Pons (tissue), 1 donor: ENCODE measurements at regions not wholly inside any gene's neighbourhood (a gene's known extent, or its start where the extent isn't known, plus 50 kb on each side); places are given as distances from the start of the nearest gene placed in this dataset.
"Not testable (repeated sequence)": the region's sequence is repeated elsewhere in the genome, so short reads cannot be mapped to it uniquely, and the experiment has no call there.

Experiments used
- DNase-seq: peaks from one replicate; pipeline ENCODE4 v3.0.0-alpha.2; 2016; ENCODE audit warnings: low spot score

DNA sequence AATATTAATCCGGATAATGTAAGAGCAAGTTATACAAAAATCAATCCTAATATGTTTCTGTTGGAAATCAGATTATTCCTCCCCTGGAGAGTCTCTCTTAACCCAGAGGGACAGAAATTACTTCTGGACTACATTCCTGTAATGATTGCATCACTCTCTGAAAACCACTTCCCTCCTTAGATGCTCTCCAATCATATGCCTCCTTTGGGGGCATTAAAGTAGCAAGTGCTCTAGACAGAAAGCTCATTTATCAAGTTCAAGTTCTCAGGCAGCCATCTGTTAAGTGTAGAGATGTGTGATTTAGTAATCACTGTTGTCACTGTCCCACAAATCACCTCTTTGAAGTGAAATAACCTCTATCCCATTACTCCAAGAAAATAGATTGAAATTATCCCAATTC is 247.1 kb downstream of the SLCO4C1 start:
- DNase-seq: peak; percentile 8

DNA sequence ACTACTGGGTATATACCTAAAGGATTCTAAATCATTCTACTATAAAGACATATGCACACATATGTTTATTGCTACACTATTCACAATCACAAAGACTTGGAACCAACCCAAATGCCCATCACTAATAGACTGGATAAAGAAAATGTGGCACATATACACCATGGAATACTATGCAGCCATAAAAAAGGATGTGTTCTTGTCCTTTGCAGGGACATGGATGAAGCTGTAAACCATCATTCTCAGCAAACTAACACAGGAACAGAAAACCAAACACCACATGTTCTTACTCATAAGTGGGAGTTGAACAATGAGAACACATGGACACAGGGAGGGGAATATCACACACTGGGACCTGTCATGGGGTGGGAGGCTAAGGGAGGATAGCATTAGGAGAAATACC is 249.0 kb downstream of the SLCO4C1 start:
- DNase-seq: not testable (repeated sequence)

DNA sequence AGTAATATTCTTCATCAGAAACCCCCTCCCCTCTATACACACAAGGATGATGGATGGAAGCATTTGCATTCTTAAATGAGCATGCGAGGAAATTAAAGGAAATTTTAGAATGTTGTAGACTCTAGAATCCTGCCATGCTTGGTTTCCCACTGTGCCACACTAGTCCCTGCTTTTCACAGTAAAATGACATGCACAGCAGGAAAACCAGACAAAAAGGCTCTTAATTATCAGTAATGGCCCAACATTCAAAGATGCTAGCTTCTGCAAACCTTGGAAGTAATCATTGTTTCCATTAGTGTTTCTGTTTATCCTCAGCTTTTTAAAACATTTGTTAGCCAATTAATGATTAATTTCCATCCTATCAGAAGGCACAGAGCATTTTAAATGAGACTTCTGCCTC is 255.8 kb downstream of the SLCO4C1 start:
- DNase-seq: no peak

DNA sequence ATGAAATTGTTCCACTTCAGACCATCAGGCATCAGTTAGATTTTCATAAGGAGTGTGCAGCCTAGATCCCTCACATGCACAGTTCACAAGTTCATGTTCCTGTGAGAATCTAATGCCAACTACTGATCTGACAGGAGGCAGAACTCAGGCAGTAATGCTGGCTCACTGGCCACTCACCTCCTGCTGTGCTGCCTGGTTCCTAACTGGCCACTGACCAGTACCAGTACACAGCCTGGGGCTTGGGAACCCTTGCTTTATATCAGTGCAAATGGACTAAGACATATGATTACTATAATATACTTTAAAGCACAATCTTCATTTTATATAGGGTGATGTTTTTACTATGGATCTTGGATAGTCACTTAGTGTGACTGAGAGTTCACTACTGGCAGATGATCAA is 259.2 kb downstream of the SLCO4C1 start:
- DNase-seq: no peak

DNA sequence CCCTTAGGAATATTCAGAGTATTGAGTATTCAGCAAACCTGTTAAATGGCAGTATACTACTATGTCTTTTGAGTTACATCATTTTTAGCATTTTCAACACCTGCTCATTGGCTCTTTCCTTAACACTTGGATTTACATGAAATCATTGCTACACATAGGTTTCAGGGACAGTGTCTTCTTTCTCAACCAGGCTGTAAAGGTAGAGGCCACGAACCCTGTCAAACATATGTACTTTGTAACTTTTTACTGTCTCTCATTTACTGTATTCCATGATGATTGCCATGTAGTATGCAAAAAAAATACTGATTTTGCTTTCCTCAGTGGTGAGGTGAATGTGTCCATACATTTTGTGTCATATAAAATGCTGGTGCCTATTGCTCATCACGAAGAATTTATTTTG is 264.4 kb downstream of the SLCO4C1 start:
- no peak for DNase-seq

DNA sequence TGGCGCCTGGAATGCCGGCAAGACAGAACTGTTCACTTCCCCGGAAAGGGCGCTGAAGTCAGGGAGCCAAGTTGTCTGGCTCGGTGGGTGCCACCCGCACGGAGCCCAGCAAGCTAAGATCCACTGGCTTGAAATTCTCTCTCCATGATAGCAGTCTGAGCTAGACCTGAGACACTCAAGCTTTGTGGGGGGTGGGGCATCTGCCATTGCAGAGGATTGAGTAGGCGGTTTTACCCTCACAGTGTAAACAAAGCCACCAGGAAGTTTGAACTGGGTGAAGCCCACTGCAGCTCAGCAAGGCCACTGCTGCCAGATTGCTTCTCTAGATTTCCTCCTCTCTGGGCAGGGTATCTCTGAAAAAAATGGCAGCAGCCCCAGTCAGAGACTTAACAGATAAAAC is 277.4 kb downstream of the SLCO4C1 start:
- no peak for DNase-seq

DNA sequence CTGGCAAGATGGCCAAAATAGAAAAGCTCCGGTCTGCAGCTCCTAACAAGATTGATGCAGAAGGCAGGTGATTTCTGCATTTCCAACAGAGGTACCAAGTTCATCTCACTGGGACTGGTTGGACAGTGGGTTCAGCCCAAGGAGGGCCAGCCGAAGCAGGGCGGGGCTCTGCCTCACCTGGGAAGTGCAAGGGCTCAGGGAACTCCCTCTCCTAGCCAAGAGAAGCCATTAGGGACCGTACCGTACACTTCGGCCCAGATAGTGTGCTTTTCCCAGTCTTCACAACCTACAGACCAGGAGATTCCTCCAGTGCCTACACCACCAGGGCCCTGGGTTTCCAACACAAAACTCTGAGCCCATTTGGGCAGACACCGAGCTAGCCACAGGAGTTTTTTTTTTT is 277.8 kb downstream of the SLCO4C1 start:
- no peak for DNase-seq

DNA sequence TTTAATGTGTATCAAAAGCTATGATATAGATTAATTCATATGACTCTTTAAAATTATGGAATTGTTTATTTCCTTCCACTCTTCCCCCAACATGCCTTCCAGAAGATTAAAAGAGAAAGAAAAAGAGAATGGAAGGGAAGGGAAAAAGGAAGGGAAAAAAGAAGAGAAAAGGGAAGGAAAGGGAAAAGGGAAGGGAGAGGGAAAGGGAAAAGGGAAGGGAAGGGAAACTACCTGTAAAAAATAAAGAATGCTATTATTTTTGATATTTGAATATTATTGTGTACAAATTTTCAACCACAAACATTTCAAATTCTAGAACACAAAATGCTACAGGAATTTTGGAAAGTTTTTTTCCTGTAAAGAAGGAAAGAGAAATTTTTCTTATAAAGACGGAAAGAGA is 281.7 kb downstream of the SLCO4C1 start:
- DNase-seq: no peak

DNA sequence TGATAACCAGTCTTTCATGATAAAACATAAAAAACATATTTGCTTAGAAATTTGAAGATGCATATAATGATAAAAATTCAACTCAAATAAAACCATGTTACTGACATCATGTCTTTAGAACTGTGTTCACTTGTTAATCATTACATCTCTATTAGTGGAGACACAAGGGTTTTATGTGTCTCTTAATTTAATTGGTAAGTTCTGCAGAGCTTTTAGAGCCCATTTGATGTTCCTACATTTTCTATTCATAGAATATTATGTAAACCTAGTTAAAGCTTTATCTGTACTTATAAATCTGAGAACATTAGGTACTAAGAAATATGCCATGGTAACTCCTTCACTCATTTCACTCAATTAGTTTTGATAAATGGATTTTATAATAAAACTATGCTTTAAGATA is 285.4 kb downstream of the SLCO4C1 start:
- no peak for DNase-seq

DNA sequence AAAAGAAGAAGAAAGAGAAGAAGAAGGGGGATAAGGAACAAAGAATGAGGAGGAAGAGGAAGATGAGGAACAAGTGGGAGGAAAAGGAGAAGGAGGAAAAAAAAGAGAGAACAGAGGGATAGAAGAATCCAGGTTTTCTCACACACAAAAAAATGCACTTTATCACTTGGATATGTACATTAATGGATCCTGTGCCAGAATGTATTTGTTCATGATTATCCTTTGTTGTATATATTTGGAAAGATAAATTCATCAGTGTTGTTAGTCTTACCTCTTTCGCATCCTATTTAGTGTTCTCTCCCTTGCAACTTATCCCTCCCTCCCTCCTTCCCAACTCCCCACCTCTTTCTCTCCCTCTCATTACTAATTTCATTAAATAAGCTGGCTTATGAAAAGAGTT is 298.8 kb downstream of the SLCO4C1 start:
- DNase-seq: no peak

DNA sequence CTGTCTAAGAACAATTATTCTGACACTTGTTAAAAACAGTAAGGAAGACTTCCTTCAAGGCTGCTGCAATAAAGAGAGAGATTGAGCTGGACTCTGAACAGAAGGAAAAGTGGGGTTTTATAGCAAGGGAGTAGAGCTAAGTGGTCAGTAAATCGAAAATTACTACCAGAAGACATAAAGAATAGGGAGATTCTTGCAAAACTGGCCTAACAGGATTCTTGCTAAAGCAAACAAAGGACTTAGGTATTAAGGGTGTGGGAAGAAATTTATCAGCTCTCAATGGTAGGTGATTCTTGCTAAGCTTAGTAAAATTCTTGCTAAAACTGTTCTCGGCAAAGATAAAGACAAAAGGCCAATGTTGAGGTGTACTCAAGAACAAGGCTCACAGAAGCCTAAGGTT is 300.5 kb downstream of the SLCO4C1 start:
- no peak for DNase-seq

DNA sequence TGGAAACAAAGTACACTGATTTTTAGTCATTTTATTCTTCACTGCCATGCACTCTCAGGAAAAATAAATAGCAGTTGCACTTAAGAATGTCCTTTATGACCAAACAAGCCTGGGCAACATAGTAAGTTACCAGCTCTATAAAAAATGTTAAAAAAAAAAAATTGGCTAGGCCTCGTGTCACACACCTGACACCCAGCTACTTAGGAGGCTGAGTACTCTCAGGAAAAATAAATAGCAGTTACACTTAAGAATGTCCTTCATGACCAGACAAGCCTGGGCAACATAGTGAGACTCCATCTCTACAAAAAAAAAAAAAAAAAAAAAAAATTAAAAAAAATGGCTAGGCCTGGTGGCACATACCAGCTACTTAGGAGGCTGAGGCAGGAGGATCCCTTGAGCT is 304.6 kb downstream of the SLCO4C1 start:
- no peak for DNase-seq

DNA sequence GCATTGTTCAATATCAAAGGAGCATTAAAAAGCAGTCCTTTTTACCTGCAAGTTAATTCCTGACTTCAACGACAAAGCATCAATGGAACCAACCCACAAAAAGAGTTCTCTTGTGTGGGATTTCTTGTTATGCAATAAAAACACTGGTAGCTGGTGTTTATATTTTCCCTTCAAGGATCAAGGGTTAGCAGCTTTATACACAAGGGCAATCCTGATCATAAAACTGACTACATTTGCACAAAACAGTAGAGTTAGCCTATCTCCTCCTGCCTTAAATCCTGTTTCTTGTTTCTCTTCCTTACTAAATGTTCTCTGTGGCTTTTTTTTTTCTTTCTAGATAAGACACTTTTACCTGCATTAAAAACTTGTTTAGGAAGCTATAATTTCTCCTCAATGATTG is 306.4 kb downstream of the SLCO4C1 start:
- no peak for DNase-seq

DNA sequence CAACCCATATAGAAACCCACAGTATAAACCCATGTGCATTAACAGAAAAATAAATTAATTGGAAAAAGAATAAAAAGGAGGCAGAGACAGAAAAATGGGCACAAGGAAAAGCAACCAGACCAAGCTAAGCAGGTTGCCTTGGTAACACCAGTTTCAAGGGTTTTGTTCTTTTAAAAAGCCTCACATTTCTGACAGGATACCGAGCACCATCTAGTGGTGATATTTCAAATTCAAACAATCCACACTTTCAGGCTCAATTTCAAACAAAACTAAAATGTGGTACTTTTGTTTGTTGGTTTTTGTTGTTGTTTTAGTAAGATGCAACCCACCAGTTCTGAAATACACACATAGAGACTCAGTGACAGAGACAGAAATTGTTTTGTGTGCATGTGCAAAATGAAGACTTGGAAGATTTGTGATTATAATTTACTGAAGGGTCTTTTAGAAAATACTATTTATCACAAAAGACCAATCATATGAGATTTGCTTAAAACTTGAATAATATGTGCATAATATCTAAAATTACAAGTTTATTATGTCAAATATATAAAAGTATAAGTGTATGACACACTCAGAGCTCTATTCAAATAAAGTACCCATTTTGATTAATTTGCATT is 318.2 kb downstream of the SLCO4C1 start:
- DNase-seq: peak; percentile 60

DNA sequence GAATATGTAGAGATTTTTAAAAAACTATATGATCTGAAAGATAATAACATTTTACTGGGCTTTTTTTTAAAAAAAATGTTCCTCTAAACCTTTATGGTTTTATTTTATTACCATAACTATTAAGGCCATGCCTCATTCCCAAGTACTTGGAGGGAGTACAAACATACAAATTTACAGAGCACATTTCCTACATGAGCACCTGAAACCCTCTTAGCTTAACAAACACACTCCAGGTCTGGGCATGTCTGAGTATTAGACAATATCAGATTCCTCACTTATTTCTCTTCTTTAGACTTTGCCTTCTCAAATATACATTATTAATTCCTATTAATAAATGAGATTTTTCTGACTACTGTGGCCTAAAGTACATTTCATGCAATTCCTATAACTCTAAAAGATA is 319.2 kb downstream of the SLCO4C1 start:
- no peak for DNase-seq

DNA sequence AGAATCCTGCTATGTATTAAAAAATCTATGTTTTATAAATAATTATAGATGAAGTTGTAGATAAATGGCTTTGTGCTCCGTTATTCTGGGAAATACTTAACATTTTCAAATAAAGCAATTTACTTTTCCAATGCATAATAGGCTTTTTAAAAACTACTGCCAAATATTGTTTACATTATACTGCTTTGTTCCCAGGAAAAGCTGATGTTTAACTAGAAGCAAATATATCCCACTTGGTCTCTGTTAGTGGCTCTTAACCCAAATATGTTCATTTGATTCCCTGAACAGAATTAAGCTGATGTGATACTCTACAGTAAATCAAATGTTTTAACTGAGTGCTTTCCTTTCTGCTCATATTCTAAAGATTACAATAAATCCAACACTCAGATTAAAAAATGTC is 326.3 kb downstream of the SLCO4C1 start:
- DNase-seq: no peak

DNA sequence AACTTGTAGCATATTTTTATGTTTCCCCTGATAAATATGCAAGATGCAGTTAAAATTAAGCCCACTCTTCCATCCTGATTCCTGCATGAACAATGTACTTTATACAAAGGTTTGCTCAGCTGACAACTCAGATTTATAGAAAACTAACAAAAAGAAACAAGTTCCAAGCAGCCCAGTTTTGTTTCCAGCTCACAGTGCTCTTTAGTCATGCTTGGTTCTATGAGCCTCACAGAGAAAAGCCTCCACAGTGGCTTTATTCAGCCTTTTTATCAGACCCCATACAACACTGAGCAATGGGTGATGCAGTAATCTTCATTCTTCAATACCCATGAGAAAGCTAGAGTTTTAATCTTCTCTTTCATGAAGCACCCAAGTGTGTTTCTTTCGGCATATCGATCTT is 329.6 kb downstream of the SLCO4C1 start:
- no peak for DNase-seq

DNA sequence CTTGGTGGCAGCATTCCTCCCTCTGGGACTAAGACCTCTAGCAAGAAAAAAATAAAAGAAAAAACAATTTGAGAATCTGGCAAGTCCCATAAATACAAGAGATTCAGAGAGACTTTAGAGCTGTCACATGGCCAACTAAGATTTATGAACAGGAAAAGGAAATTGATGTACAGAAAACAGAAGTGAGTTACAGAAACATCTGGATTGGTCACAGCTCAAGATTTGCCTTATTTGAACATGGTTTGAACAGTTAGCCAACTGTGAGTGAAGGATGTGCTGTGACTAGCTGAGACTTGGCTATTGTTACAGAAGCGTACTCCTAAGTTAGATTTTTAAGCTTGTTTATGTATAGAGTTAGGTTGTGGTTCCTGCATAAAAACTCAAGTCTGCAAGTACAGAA is 340.2 kb downstream of the SLCO4C1 start:
- no peak for DNase-seq

DNA sequence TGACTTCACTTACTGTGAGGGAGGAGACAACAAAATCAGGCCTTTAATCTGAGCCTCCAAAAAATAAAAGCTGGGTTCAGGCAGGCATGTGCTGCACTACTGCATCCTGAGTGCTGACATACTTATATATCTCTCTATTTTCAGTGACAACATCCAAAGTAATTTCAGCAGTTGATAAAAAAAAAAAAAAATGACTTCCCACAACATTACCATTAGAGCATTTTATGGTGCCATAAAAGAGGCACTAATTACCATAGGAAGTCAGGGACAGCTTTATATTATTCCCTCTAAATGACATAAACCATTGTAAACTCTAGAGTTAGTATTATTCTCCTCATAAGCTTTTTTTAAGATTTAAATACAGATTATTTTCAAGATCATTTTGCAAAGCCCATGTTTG is 346.1 kb downstream of the SLCO4C1 start:
- no peak for DNase-seq

DNA sequence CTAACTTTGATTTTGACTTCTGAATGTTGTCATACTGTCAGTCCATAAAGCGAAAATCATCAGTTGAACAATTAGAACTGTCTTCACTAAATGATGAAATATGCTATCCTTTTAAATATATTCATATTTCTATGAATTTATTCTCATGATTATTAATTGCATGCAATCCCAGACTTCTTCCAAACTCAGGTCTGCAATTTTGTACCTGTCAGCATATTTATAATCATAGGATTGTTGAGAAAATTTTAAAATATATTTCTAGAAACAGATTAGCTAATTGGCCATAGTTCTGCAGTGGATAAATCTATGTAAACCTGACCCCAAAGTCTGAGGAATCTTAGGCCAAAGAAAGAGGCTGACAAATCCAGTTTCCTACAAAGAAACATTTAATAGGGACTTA is 347.5 kb downstream of the SLCO4C1 start:
- DNase-seq: no peak

DNA sequence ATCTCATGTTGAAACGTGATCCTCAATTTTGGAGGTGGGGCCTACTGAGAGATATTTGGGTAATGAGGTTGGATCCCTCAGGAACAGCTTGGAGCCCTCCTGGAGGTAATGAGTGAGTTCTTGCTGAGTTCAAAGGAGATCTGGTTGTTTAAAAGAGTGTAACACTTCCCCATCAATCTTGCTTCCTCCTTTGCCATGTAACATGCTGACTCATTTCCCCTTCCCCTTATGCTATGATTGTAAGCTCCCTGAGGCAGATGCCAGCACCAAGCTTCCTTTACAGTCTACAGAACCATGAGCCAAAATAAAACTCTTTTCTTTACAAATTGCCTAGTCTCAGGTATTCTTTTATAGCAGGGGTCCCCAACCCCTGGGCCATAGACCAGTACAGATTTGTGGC is 352.3 kb downstream of the SLCO4C1 start:
- DNase-seq: no peak

DNA sequence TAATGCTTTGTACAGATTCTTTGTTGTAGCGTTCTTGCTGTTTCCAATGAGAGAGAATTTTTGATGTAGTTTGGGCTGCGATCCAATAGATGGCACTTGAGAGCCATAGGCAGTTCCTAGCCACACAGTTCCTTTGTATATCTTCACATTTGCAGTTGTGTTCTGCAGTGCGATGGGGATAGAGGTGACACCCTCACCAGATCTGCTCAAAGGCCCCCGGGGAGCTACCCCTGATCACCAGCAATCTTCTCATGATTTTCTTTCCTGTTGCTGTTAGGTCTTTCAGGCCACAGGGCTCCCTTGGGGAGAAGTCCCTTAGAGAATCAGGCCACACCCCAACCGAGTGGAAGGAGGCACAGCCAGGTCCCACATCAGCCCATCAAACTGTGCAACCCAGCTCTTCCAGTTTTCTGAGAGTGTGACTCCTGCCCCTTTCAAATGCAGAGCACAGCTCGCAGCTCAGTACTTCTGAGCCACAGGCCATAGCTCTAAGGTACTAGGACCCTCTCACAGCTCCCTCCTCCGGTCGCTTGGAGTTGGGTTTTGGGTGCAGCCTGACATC is 353.7 kb downstream of the SLCO4C1 start:
- peak; percentile 69 for DNase-seq

DNA sequence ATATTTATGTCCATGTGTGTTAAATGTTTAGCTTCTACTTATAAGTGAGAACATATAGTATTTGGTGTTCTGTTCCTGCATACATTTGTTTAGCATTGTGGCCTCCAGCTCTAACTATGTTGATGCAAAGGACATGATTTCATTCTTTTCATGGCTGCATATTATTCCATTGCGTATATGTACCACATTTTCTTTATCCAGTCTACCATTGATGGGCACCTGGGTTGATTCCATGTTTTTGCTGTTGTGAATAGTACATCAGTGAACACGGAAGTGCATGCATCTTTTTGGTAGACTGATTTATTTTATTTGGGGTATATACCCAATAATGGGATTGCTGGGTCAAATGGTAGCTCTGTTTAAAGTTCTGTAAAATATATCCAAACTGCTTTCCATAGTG is 359.0 kb downstream of the SLCO4C1 start:
- no peak for DNase-seq

DNA sequence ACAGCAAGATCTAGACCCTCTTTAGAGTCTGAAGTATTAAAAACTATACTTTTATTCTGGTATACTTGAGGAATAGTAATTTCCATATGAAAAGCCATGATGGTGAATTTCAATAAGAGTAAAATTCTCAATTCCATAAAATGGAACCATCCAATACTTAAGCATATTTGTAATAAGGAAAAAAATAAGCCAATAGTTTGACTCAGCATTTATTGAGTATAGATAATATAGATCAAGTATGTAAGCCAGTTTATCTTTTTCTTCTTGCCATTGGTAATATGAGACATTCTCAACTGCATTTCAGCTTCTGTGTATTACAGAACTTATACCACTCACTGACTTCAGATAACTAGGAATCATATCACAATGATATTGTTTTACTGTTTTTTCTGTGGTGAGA is 361.0 kb downstream of the SLCO4C1 start:
- DNase-seq: no peak

DNA sequence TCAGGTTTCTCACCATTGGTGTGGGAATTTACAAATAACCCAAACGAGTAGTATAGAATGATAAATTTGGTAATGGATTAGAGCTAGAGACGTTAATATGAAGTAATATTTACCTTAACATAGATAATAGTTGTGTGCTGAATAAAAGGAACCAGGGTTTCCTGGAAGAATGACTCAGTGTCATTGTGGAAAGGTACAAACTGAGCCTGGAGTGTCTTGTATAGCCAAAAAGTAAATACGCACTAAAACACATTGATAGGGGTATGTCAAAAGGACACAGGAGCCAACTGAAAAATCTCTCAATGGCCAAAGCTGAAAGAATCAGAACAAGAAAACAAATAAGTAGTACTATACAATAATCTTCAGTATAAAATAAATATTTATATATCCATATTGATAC is 363.5 kb downstream of the SLCO4C1 start:
- no peak for DNase-seq
